Lung (tissue), 11 donors: ENCODE measurements at regions not wholly inside any gene's neighbourhood (a gene's known extent, or its start where the extent isn't known, plus 50 kb on each side); places are given as distances from the start of the nearest gene placed in this dataset.

Experiments used
- ATAC-seq: fragments of 200-7000 bp; cut with Tn5 transposase; one replicate; pipeline ENCODE4 v1.9.1; 2020; ENCODE audit warnings: moderate number of reproducible peaks; ENCODE audit not compliant: insufficient read depth, low FRiP score
- DNase-seq, 3 donors: peaks; one replicate each; pipeline ENCODE4 v3.0.0-alpha.2; 2013 to 2017
- H3K27ac ChIP-seq, 2 donors: one replicate each; pipeline ENCODE4 v1.5.1; 2013; ENCODE audit warnings: mild to moderate bottlenecking in 2 of 2, moderate library complexity in 2 of 2, control low read depth in 1 of 2, inconsistent platforms in 1 of 2, low read depth in 1 of 2, low read length in 1 of 2
- H3K27me3 ChIP-seq, 3 donors: one replicate each; pipeline ENCODE4 v1.5.1; 2013; ENCODE audit warnings: low read length in 2 of 3; ENCODE audit not compliant: control insufficient read depth in 3 of 3, insufficient read depth in 3 of 3
- H3K36me3 ChIP-seq, 4 donors: one replicate each; pipeline ENCODE4 v1.5.1; 2013; ENCODE audit warnings: low read length in 4 of 4, mild to moderate bottlenecking in 1 of 4, moderate library complexity in 1 of 4; ENCODE audit not compliant: control insufficient read depth in 4 of 4, insufficient read depth in 4 of 4
- H3K4me1 ChIP-seq, 5 donors: one replicate each; pipeline ENCODE4 v1.5.1; 2013; ENCODE audit warnings: low read length in 5 of 5, mild to moderate bottlenecking in 2 of 5, moderate library complexity in 1 of 5; ENCODE audit not compliant: control insufficient read depth in 5 of 5, insufficient read depth in 5 of 5
- H3K4me3 ChIP-seq: one replicate; pipeline ENCODE4 v1.5.1; 2013; ENCODE audit warnings: mild to moderate bottlenecking, control low read depth, moderate library complexity
- H3K9ac ChIP-seq, 2 donors: one replicate each; pipeline ENCODE4 v1.5.1; 2013; ENCODE audit warnings: low read length in 2 of 2, control low read depth in 1 of 2; ENCODE audit not compliant: insufficient read depth in 1 of 2
- H3K9me3 ChIP-seq, 4 donors: one replicate each; pipeline ENCODE4 v1.5.1; 2013; ENCODE audit warnings: low read length in 3 of 4, mild to moderate bottlenecking in 1 of 4, moderate library complexity in 1 of 4; ENCODE audit not compliant: control insufficient read depth in 4 of 4, insufficient read depth in 3 of 4
- CTCF ChIP-seq: IDR thresholded peaks from 2 replicates; pipeline ENCODE4 v1.5.1; 2012; ENCODE audit warnings: mild to moderate bottlenecking; ENCODE audit errors: control extremely low read depth, extremely low read depth
- WGBS, 2 donors: extraction: QIAGEN DNeasy Blood & Tissue Kit; methylation state at CpG; one replicate each; pipeline ENCODE4 v1.1.7; 2013; 5-methylcytosine and 5-hydroxymethylcytosine counted together
- donor health status: control.
- donor health status: control.
- donor health status: Bipolar disorder and iron deficiency.
- donor health status: healthy.
- donor health status: DM: yes; HTN: yes; CAD: no.

- Histone ChIP-seq H3K27ac (no peak overlapping the region), H3K4me3 (no peak overlapping the region), H3K9me3 (no peaks in the 10 kb centered on the region), H3K27me3 (no peaks in the 10 kb centered on the region), H3K9ac (no peak overlapping the region), H3K36me3 (no peaks in the 10 kb centered on the region), H3K4me1 (peaks cover 0 to 21% (median 2%) of the 10 kb centered on the region in 5 donors)
- 63 to 76% methylated on average over 7 of the region's 7 CpGs for WGBS, 2 donors
- no peak for TF ChIP-seq CTCF
- DNase-seq (peak; percentile 12 to 45 (median 16)), ATAC-seq (no peak)
Measured at GRCh38 chr2:71788186-71788525, 334.8 kb downstream of the DYSF start.

GRCh38 chr2:71787476-71788185 lies 334.3 kb downstream of the DYSF start:
- 79 to 92% methylated on average over 2 to 3 of the region's 3 CpGs for WGBS, 2 donors

GRCh38 chr2:71787108-71787415 lies 333.7 kb downstream of the DYSF start:
- WGBS, 2 donors: 93% methylated on average over 4 of the region's 4 CpGs

More at GRCh38 chr2:71787476-71788185, 334.3 kb downstream of the DYSF start:
- Histone ChIP-seq H3K4me1 (peaks cover 0 to 21% (median 0%) of the 10 kb centered on the region in 5 donors), H3K9me3 (no peaks in the 10 kb centered on the region), H3K36me3 (no peaks in the 10 kb centered on the region), H3K27me3 (no peaks in the 10 kb centered on the region), H3K4me3 (no peak overlapping the region), H3K27ac (no peak overlapping the region), H3K9ac (no peak overlapping the region)
- TF ChIP-seq CTCF: no peak
- peak in 1 of 3 donors; percentile 2 for DNase-seq
- ATAC-seq: no peak

More at GRCh38 chr2:71787108-71787415, 333.7 kb downstream of the DYSF start:
- Histone ChIP-seq H3K4me1 (peaks cover 0 to 16% (median 0%) of the 10 kb centered on the region in 5 donors), H3K9me3 (no peaks in the 10 kb centered on the region), H3K4me3 (no peak overlapping the region), H3K9ac (no peak overlapping the region), H3K27me3 (no peaks in the 10 kb centered on the region), H3K36me3 (no peaks in the 10 kb centered on the region), H3K27ac (no peak overlapping the region)
- no peak for DNase-seq
- no peak for ATAC-seq
- no peak for TF ChIP-seq CTCF
